NAMALWA (cell line): ENCODE measurements at regions not wholly inside any gene's neighbourhood (a gene's known extent, or its start where the extent isn't known, plus 50 kb on each side); places are given as distances from the start of the nearest gene placed in this dataset.

Source experiments
- DNase-seq: peaks from one replicate; pipeline ENCODE4 v3.0.0-alpha.2; 2015; ENCODE audit warnings: low spot score

- no peak for DNase-seq
Measured at GRCh38 chrX:25219480-25219879, 203.7 kb upstream of the ARX start.

- DNase-seq: no peak
Measured at GRCh38 chrX:25213611-25214010, 197.8 kb upstream of the ARX start.

GRCh38 chrX:25207803-25208475 lies 192.2 kb upstream of the ARX start:
- DNase-seq: no peak

DNA sequence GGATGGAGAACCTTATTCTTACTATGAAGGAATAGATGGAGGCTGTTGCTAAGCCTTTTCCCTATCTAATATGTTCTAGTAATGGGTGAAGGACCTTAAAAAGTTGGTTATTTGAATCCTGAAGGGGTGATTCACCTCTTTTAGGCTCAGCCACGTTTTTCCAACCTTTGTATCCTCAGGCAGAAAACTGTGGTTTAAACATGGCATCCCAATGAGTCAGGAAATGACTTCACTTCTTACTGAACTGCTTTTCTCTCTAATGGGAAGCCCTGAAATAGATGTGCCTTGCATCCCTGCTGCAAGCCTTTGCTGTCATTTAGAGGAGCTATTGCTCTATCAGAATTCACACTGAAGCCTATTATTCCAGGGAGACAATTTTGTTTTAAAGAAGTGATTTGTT lies 191.0 kb upstream of the ARX start:
- no peak for DNase-seq

DNA sequence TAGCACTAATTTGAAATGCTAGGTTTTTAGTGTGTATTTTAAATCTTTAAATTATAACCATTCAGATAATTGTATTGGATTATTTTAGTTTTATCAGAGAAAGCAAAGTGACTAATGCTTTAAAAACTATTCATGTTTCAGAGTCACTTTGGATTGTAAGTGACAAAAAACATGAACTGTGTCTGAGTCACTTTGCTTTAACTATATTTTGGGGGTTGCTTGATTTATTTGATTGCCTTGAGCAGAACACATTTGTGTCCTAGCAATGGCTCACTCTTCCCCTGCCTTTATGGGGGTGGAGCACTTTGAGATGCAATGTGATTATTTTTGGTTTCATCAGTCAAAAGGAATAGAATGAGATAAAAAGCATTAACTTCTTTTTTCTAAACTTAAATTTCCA lies 188.4 kb upstream of the ARX start:
- DNase-seq: no peak

GRCh38 chrX:25202827-25203226 lies 187.1 kb upstream of the ARX start:
- no peak for DNase-seq

DNA sequence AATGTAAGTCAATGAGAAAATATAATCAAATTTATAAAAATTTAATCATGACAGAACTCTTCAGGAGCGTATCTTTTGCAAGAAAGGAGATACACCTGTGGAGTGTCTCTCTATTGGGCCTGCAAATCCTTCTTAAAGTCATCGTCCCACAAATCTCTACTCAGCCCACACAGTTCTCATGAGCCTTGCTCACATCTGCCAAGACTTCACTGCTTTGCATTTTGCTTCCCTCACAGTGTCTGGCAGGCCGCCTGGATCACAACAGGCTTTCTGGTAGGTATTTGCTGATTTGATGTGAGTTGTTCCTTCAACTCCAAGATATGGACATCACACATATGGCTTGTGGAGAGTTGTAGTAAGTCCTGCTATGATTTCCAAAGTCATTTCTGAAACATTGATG lies 183.1 kb upstream of the ARX start:
- no peak for DNase-seq

- DNase-seq: no peak
Measured at GRCh38 chrX:25198253-25198652, 182.5 kb upstream of the ARX start.

GRCh38 chrX:25196221-25196620 lies 180.5 kb upstream of the ARX start:
- DNase-seq: no peak

- DNase-seq: peak; percentile 0
Measured at GRCh38 chrX:25191403-25191802, 175.6 kb upstream of the ARX start.

DNA sequence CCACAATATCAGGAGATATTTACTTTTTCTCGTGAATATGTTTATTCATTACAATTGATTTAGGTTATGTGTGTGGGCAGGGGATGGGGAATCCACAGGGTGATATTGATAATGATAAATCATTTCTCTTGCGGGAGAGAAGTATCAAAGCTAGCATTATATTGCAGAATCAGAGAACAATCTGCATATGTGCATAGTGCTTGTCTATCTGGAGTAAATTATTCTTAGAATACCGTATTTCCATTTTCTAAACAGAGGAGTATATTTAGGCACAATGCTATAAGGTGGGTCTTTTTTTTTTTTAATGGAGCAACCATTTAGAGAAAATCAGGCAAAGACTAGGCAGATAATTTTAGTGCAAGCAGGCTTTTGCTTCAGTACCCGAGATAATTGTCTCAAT lies 166.0 kb upstream of the ARX start:
- no peak for DNase-seq

DNA sequence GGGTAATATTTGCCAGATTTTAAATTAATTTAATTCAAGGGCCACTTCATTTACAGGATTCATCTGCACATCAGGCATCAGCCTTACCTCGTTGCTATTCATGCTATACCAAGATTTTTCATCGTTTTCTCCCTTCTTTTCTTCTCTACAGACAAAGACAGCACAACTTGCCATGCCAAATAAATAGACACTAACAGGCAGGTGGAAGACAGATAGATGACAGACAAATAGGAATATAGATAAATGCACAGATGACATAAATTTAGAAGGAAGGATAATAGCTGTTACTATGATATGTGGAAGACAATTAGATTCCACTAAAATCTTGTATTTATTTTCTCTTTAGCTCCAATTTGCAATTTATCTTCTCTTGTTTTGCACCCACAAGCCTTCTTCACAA lies 164.5 kb upstream of the ARX start:
- DNase-seq: no peak

DNA sequence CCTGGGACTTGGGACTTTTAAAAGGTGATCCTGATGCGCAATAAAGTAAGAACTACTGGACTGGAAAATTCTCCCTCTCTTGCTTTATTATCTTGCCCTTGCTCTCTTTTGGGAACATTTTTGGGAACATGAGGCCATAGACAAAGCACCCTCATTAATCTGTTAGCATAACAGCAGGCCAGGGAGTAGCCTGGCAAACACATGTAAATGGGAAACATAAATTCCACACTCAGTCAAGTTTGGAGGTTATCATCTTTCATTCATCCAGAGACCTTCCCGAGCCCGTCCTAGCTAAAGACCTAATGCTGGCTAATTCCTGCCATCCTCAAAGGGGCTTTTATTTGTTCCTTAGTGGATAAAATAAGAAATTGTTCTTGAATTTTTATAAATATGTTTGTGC lies 162.8 kb upstream of the ARX start:
- DNase-seq: no peak

- DNase-seq: no peak
Measured at GRCh38 chrX:25175743-25176142, 160.0 kb upstream of the ARX start.

DNA sequence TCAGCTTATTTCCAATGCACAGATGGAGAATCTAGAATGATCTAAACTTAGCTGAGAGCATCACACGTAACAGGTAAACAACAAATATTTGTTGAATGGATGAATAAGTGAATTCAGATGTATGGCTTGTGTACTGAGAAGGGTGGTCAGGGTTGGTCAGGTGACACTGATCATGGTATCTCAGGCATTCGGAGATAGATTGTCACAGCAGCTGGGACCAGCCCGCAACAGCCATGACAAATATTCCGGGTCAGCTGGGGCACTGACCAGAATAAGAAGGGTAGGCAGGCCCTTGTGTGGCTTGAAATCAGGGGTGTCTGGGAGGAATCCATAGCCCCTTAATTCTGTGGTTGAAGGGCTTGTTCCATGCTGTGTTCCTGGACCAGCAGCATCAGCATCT lies 159.4 kb upstream of the ARX start:
- no peak for DNase-seq

GRCh38 chrX:25166546-25166945 lies 150.8 kb upstream of the ARX start:
- DNase-seq: no peak

GRCh38 chrX:25166145-25166544 lies 150.4 kb upstream of the ARX start:
- no peak for DNase-seq

GRCh38 chrX:25158635-25159034 lies 142.9 kb upstream of the ARX start:
- no peak for DNase-seq

DNA sequence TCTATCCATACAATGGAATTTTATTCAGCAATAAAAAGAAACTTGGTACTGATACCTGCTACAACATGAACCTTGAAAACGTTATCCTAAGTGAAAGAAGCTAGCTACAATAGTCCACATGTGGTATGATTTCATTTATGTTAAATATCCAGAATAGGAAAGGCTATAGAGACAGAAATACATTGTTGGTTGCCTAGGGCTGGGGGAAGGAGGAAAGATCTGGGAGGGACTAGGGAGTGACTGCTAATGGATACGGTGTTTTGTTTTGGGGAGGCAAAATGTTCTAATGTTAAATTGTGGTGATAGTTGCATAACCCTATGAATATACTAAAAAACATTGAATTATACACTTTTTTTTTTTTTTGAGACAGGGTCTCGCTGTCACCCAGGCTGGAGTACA lies 141.1 kb upstream of the ARX start:
- DNase-seq: no peak

DNA sequence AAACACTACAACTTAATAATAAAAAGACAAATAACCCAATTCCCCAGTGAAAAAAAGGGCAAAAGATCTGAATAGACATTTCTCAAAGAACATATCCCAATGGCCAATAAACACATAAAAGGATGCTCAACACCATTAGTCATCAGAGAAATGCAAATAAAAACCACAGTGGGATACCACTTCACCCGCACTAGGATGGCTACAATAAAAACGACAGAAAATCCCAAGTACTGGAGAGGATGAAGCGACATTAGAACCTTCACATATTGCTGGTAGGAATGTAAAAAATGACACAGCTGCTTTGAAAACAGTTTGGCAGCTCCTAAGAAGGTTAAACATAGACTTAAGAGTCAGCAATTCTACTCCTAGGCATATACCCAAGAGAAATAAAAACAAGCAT lies 140.6 kb upstream of the ARX start:
- no peak for DNase-seq

DNA sequence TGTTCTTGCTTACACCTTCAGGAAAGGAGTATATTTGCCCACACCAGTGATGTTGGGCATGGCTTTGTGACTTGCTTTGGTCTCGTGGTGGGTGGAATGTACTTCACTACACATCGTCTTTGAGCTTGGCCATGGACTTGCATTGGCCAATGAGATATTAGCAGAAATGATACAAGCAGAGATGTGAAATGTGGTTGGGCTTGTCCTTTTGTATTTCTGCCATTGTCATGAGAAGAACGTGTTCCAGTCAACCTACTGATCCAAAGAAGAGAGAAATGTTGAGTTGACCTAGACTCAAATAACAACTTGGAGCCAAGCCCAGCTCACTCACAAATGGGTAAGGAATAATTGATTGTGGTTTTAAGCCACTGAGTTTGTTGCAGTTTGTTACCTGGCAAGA lies 138.4 kb upstream of the ARX start:
- no peak for DNase-seq

GRCh38 chrX:25151749-25152148 lies 136.0 kb upstream of the ARX start:
- no peak for DNase-seq

GRCh38 chrX:25144043-25144940 lies 128.5 kb upstream of the ARX start:
- peak; percentile 33 for DNase-seq

- DNase-seq: no peak
Measured at GRCh38 chrX:25143596-25143995, 127.8 kb upstream of the ARX start.
